GF-D8 (cell line): ENCODE measurements at regions not wholly inside any gene's neighbourhood (a gene's known extent, or its start where the extent isn't known, plus 50 kb on each side); places are given as distances from the start of the nearest gene placed in this dataset.

Experiments used
- DNase-seq: peaks from one replicate; lab custom pipeline; 2025; lab: John Stamatoyannopoulos, UW

- DNase-seq = no peak
Measured at GRCh38 chr4:27506401-27506800, 645.8 kb downstream of the STIM2 start.

GRCh38 chr4:27514711-27515110, 654.1 kb downstream of the STIM2 start:
- DNase-seq = no peak

- DNase-seq = no peak
Measured at GRCh38 chr4:27515140-27515539, 654.5 kb downstream of the STIM2 start.

GRCh38 chr4:27518876-27519275, 658.2 kb downstream of the STIM2 start:
- DNase-seq = no peak

- DNase-seq = no peak
Measured at GRCh38 chr4:27524224-27524623, 663.6 kb downstream of the STIM2 start.

GRCh38 chr4:27534488-27534887, 673.8 kb downstream of the STIM2 start:
- no peak for DNase-seq

GRCh38 chr4:27568236-27568951, 707.8 kb downstream of the STIM2 start:
- no peak for DNase-seq

- no peak for DNase-seq
Measured at GRCh38 chr4:27568952-27569319, 708.3 kb downstream of the STIM2 start.

GRCh38 chr4:27574743-27575142, 714.1 kb downstream of the STIM2 start:
- DNase-seq = no peak

- DNase-seq = no peak
Measured at GRCh38 chr4:27577951-27578350, 717.3 kb downstream of the STIM2 start.

- no peak for DNase-seq
Measured at GRCh38 chr4:27592738-27593137, 732.1 kb downstream of the STIM2 start.

GRCh38 chr4:27594922-27595321, 734.3 kb downstream of the STIM2 start:
- no peak for DNase-seq

- no peak for DNase-seq
Measured at GRCh38 chr4:27595571-27596360, 735.1 kb downstream of the STIM2 start.

- DNase-seq = no peak
Measured at GRCh38 chr4:27602172-27602571, 741.5 kb downstream of the STIM2 start.

GRCh38 chr4:27604692-27605091, 744.1 kb downstream of the STIM2 start:
- DNase-seq = no peak

GRCh38 chr4:27616166-27616565, 755.5 kb downstream of the STIM2 start:
- DNase-seq = no peak

- DNase-seq = no peak
Measured at GRCh38 chr4:27619435-27619834, 758.8 kb downstream of the STIM2 start.

GRCh38 chr4:27620886-27621285, 760.2 kb downstream of the STIM2 start:
- no peak for DNase-seq

- no peak for DNase-seq
Measured at GRCh38 chr4:27624749-27625148, 764.1 kb downstream of the STIM2 start.

- no peak for DNase-seq
Measured at GRCh38 chr4:27628609-27629008, 768.0 kb downstream of the STIM2 start.

- no peak for DNase-seq
Measured at GRCh38 chr4:27629532-27630225, 769.0 kb downstream of the STIM2 start.

- DNase-seq = no peak
Measured at GRCh38 chr4:27635936-27636913, 775.6 kb downstream of the STIM2 start.
